Cardiac fibroblast (primary cell): ENCODE measurements at regions not wholly inside any gene's neighbourhood (a gene's known extent, or its start where the extent isn't known, plus 50 kb on each side); places are given as distances from the start of the nearest gene placed in this dataset.

ENCODE experiments used
- DNase-seq, 2 donors: peaks; one replicate each; pipeline versions ENCODE4 v3.0.0 to v3.0.0-alpha.2; 2010; ENCODE audit warnings: low read depth in 2 of 2
- H3K4me3 ChIP-seq, 2 donors: replicated peaks in 1 of 2; 1 replicate in 1 of 2; 2 replicates in 1 of 2; pipeline ENCODE4 v1.5.1; 2011; ENCODE audit warnings: low read depth in 2 of 2, low read length in 2 of 2, mild to moderate bottlenecking in 2 of 2, moderate library complexity in 1 of 2
- CTCF ChIP-seq: IDR thresholded peaks from one replicate; pipeline ENCODE4 v1.5.1; 2011; ENCODE audit warnings: low read depth, mild to moderate bottlenecking, low read length, inconsistent platforms

- H3K4me3 ChIP-seq, result no peak overlapping the region
- DNase-seq, result peak in 1 of 2 donors; percentile 57
- no peak for TF ChIP-seq CTCF
Observed at GRCh38 chr7:94264756-94265155, 129.9 kb upstream of the COL1A2 start.

DNA sequence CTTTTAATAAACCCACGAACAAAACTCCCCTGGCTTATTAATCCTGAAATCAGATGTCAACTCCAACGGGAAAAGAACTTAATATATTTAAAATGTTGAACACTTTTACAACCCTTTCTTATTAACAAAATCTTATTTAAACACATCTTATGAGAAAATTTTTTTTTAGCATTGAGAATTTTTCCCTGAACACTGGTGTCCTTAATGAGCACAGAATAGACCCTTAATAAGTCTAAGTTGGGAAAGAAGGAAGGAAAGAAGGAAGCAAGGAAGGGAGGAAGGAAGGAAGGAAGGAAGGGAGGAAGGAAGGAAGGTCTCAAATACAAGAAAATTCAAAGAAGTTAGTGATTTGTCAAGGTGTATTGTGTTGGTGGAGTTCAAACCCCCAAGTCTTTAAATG is 129.2 kb upstream of the COL1A2 start:
- DNase-seq, result no peak
- no peak for TF ChIP-seq CTCF

GRCh38 chr7:94266238-94266644 is 128.5 kb upstream of the COL1A2 start:
- H3K4me3 ChIP-seq, result no peak overlapping the region
- no peak for TF ChIP-seq CTCF
- DNase-seq, result peak; percentile 63 to 86

More for the DNA sequence above, 129.2 kb upstream of the COL1A2 start:
- H3K4me3 ChIP-seq, result no peak overlapping the region

GRCh38 chr7:94270772-94271171 is 123.9 kb upstream of the COL1A2 start:
- no peak overlapping the region for H3K4me3 ChIP-seq
- no peak for DNase-seq
- no peak for TF ChIP-seq CTCF

DNA sequence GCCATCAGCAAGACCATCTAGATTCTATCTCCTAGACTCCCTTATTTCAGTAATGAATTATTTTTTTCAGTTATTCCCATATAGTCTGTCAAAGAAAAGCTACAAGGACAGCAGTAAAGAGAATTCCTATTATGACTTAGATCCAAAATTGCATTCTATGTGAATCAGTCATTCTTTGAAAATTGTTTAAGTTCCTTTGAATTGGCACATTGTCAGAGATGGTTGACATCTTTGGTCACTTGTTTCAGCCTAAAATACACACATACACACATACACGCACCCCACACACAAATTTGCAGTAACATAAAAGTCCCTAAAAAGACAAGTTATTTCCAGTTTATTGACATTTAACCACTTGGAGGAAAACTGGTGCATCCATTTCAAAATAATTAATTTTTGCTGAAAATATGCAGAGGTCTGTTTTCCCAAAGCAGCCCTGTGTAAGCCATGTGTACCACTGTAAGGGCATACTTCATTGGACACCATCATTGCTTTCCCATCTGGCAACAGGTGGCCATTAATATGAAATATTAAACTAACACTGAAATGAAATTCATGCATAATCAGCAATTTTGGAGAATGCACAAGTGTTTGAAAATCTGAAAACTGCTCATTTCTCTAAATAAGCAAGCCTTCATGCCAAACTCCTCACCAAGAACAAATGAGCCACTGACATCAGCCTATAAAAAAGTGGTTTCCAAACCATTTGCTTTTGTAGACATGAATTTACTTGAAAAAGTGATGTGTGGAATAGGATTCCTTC is 121.7 kb upstream of the COL1A2 start:
- peak in 1 of 2 donors; percentile 63 for DNase-seq
- TF ChIP-seq CTCF, result no peak

GRCh38 chr7:94274828-94275227 is 119.9 kb upstream of the COL1A2 start:
- no peak overlapping the region for H3K4me3 ChIP-seq
- TF ChIP-seq CTCF, result no peak
- DNase-seq, result no peak

More for the DNA sequence above, 121.7 kb upstream of the COL1A2 start:
- no peak overlapping the region for H3K4me3 ChIP-seq
